ENCODE measurements at regions not wholly inside any gene's neighbourhood (a gene's known extent, or its start where the extent isn't known, plus 50 kb on each side); places are given as distances from the start of the nearest gene placed in this dataset.
"Not testable (repeated sequence)": the region's sequence is repeated elsewhere in the genome, so short reads cannot be mapped to it uniquely, and the experiment has no call there.

- Histone ChIP-seq H3K27me3 (ENCODE audit: insufficient read depth, low read length) (no peaks in the 10 kb centered on the region), H3K36me3 (ENCODE audit: insufficient read depth, low read length) (no peaks in the 10 kb centered on the region), H3K4me3 (ENCODE audit: low read depth, low read length) (no peak overlapping the region), H3K79me2 (ENCODE audit: control insufficient read depth, insufficient read depth, low read length, unreplicated experiment) (no peaks in the 10 kb centered on the region), H3K4me1 (ENCODE audit: control insufficient read depth, insufficient read depth, low read length, unreplicated experiment) (no peaks in the 10 kb centered on the region), H2AFZ (ENCODE audit: low read length, unreplicated experiment) (no peak overlapping the region), H3K27ac (ENCODE audit: low read depth, low read length) (no peak overlapping the region)
Measured at GRCh38 chr1:38512789-38513188, 346.8 kb downstream of the RRAGC start.

GRCh38 chr1:38512024-38512767, 347.4 kb downstream of the RRAGC start:
- Histone ChIP-seq H2AFZ (ENCODE audit: low read length, unreplicated experiment) (no peak overlapping the region), H3K4me3 (ENCODE audit: low read depth, low read length) (no peak overlapping the region), H3K79me2 (ENCODE audit: control insufficient read depth, insufficient read depth, low read length, unreplicated experiment) (no peaks in the 10 kb centered on the region), H3K4me1 (ENCODE audit: control insufficient read depth, insufficient read depth, low read length, unreplicated experiment) (no peaks in the 10 kb centered on the region), H3K36me3 (ENCODE audit: insufficient read depth, low read length) (no peaks in the 10 kb centered on the region), H3K27me3 (ENCODE audit: insufficient read depth, low read length) (no peaks in the 10 kb centered on the region), H3K27ac (ENCODE audit: low read depth, low read length) (no peak overlapping the region)

- Histone ChIP-seq H3K4me1 (ENCODE audit: control insufficient read depth, insufficient read depth, low read length, unreplicated experiment) (no peaks in the 10 kb centered on the region), H3K36me3 (ENCODE audit: insufficient read depth, low read length) (no peaks in the 10 kb centered on the region), H3K79me2 (ENCODE audit: control insufficient read depth, insufficient read depth, low read length, unreplicated experiment) (no peaks in the 10 kb centered on the region), H2AFZ (ENCODE audit: low read length, unreplicated experiment) (no peak overlapping the region), H3K4me3 (ENCODE audit: low read depth, low read length) (no peak overlapping the region), H3K27me3 (ENCODE audit: insufficient read depth, low read length) (no peaks in the 10 kb centered on the region), H3K27ac (ENCODE audit: low read depth, low read length) (no peak overlapping the region)
Measured at GRCh38 chr1:38508232-38508631, 351.3 kb downstream of the RRAGC start.

GRCh38 chr1:38507563-38507962, 352.0 kb downstream of the RRAGC start:
- no peak overlapping the region for H3K4me3 ChIP-seq (ENCODE audit: low read depth, low read length)
- H3K27ac ChIP-seq (ENCODE audit: low read depth, low read length) = no peak overlapping the region
- H3K79me2 ChIP-seq (ENCODE audit: control insufficient read depth, insufficient read depth, low read length, unreplicated experiment) = no peaks in the 10 kb centered on the region
- H2AFZ ChIP-seq (ENCODE audit: low read length, unreplicated experiment) = no peak overlapping the region
- H3K36me3 ChIP-seq (ENCODE audit: insufficient read depth, low read length) = no peaks in the 10 kb centered on the region
- no peaks in the 10 kb centered on the region for H3K4me1 ChIP-seq (ENCODE audit: control insufficient read depth, insufficient read depth, low read length, unreplicated experiment)
- no peaks in the 10 kb centered on the region for H3K27me3 ChIP-seq (ENCODE audit: insufficient read depth, low read length)

GRCh38 chr1:38505944-38506343, 353.6 kb downstream of the RRAGC start:
- H3K27me3 ChIP-seq (ENCODE audit: insufficient read depth, low read length) = no peaks in the 10 kb centered on the region
- H3K79me2 ChIP-seq (ENCODE audit: control insufficient read depth, insufficient read depth, low read length, unreplicated experiment) = no peaks in the 10 kb centered on the region
- no peak overlapping the region for H2AFZ ChIP-seq (ENCODE audit: low read length, unreplicated experiment)
- H3K4me1 ChIP-seq (ENCODE audit: control insufficient read depth, insufficient read depth, low read length, unreplicated experiment) = no peaks in the 10 kb centered on the region
- no peak overlapping the region for H3K4me3 ChIP-seq (ENCODE audit: low read depth, low read length)
- no peak overlapping the region for H3K27ac ChIP-seq (ENCODE audit: low read depth, low read length)
- H3K36me3 ChIP-seq (ENCODE audit: insufficient read depth, low read length) = no peaks in the 10 kb centered on the region

- Histone ChIP-seq H3K4me3 (ENCODE audit: low read depth, low read length) (no peak overlapping the region), H3K27me3 (ENCODE audit: insufficient read depth, low read length) (no peaks in the 10 kb centered on the region), H3K4me1 (ENCODE audit: control insufficient read depth, insufficient read depth, low read length, unreplicated experiment) (no peaks in the 10 kb centered on the region), H3K79me2 (ENCODE audit: control insufficient read depth, insufficient read depth, low read length, unreplicated experiment) (no peaks in the 10 kb centered on the region), H3K27ac (ENCODE audit: low read depth, low read length) (no peak overlapping the region), H2AFZ (ENCODE audit: low read length, unreplicated experiment) (no peak overlapping the region), H3K36me3 (ENCODE audit: insufficient read depth, low read length) (no peaks in the 10 kb centered on the region)
Measured at GRCh38 chr1:38502758-38503157, 356.8 kb downstream of the RRAGC start.

GRCh38 chr1:38500891-38501290, 358.7 kb downstream of the RRAGC start:
- no peaks in the 10 kb centered on the region for H3K79me2 ChIP-seq (ENCODE audit: control insufficient read depth, insufficient read depth, low read length, unreplicated experiment)
- H3K27me3 ChIP-seq (ENCODE audit: insufficient read depth, low read length) = peaks cover 5% of the 10 kb centered on the region; the same call in 1 of the 2 replicates
- no peaks in the 10 kb centered on the region for H3K36me3 ChIP-seq (ENCODE audit: insufficient read depth, low read length)
- no peak overlapping the region for H3K4me3 ChIP-seq (ENCODE audit: low read depth, low read length)
- no peak overlapping the region for H2AFZ ChIP-seq (ENCODE audit: low read length, unreplicated experiment)
- no peak overlapping the region for H3K27ac ChIP-seq (ENCODE audit: low read depth, low read length)
- H3K4me1 ChIP-seq (ENCODE audit: control insufficient read depth, insufficient read depth, low read length, unreplicated experiment) = no peaks in the 10 kb centered on the region

GRCh38 chr1:38500352-38500751, 359.2 kb downstream of the RRAGC start:
- Histone ChIP-seq H3K27ac (ENCODE audit: low read depth, low read length) (no peak overlapping the region), H3K79me2 (ENCODE audit: control insufficient read depth, insufficient read depth, low read length, unreplicated experiment) (no peaks in the 10 kb centered on the region), H3K27me3 (ENCODE audit: insufficient read depth, low read length) (peaks cover 5% of the 10 kb centered on the region; the same call in 1 of the 2 replicates), H3K4me3 (ENCODE audit: low read depth, low read length) (no peak overlapping the region), H2AFZ (ENCODE audit: low read length, unreplicated experiment) (no peak overlapping the region), H3K36me3 (ENCODE audit: insufficient read depth, low read length) (no peaks in the 10 kb centered on the region), H3K4me1 (ENCODE audit: control insufficient read depth, insufficient read depth, low read length, unreplicated experiment) (no peaks in the 10 kb centered on the region)

- no peaks in the 10 kb centered on the region for H3K4me1 ChIP-seq (ENCODE audit: control insufficient read depth, insufficient read depth, low read length, unreplicated experiment)
- H3K79me2 ChIP-seq (ENCODE audit: control insufficient read depth, insufficient read depth, low read length, unreplicated experiment) = no peaks in the 10 kb centered on the region
- H3K36me3 ChIP-seq (ENCODE audit: insufficient read depth, low read length) = no peaks in the 10 kb centered on the region
- peaks cover 5% of the 10 kb centered on the region; the same call in 1 of the 2 replicates for H3K27me3 ChIP-seq (ENCODE audit: insufficient read depth, low read length)
- no peak overlapping the region for H3K27ac ChIP-seq (ENCODE audit: low read depth, low read length)
- H3K4me3 ChIP-seq (ENCODE audit: low read depth, low read length) = no peak overlapping the region
- no peak overlapping the region for H2AFZ ChIP-seq (ENCODE audit: low read length, unreplicated experiment)
Measured at GRCh38 chr1:38498686-38499085, 360.9 kb downstream of the RRAGC start.

- Histone ChIP-seq H3K36me3 (ENCODE audit: insufficient read depth, low read length) (no peaks in the 10 kb centered on the region), H3K4me3 (ENCODE audit: low read depth, low read length) (no peak overlapping the region), H3K79me2 (ENCODE audit: control insufficient read depth, insufficient read depth, low read length, unreplicated experiment) (no peaks in the 10 kb centered on the region), H3K4me1 (ENCODE audit: control insufficient read depth, insufficient read depth, low read length, unreplicated experiment) (no peaks in the 10 kb centered on the region), H3K27me3 (ENCODE audit: insufficient read depth, low read length) (peaks cover 5% of the 10 kb centered on the region; the same call in 1 of the 2 replicates), H2AFZ (ENCODE audit: low read length, unreplicated experiment) (no peak overlapping the region), H3K27ac (ENCODE audit: low read depth, low read length) (no peak overlapping the region)
Measured at GRCh38 chr1:38497921-38498656, 361.5 kb downstream of the RRAGC start.

- not testable (repeated sequence) for H3K4me1 ChIP-seq (ENCODE audit: control insufficient read depth, insufficient read depth, low read length, unreplicated experiment); H3K36me3 ChIP-seq (ENCODE audit: insufficient read depth, low read length); H3K79me2 ChIP-seq (ENCODE audit: control insufficient read depth, insufficient read depth, low read length, unreplicated experiment); H3K4me3 ChIP-seq (ENCODE audit: low read depth, low read length); H2AFZ ChIP-seq (ENCODE audit: low read length, unreplicated experiment); H3K27me3 ChIP-seq (ENCODE audit: insufficient read depth, low read length); H3K27ac ChIP-seq (ENCODE audit: low read depth, low read length)
Measured at GRCh38 chr1:38493306-38493705, 366.3 kb downstream of the RRAGC start.
